OCI-LY3 (cell line): ENCODE measurements at regions not wholly inside any gene's neighbourhood (a gene's known extent, or its start where the extent isn't known, plus 50 kb on each side); places are given as distances from the start of the nearest gene placed in this dataset.

Source experiments
- EZH2phosphoT487 ChIP-seq: fragments of 200-600 bp; shearing (Covaris generic); IDR thresholded peaks from 2 replicates; pipeline ENCODE4 v1.6.1; 2018; ENCODE audit warnings: antibody characterized with exemption, mixed run types, low read depth
- TF ChIP-seq, protein P1 (sequence below): fragments of 200-600, 300-600 bp; sonication (generic); IDR thresholded peaks from 2 replicates; pipeline ENCODE4 v1.5.1; 2014; ENCODE audit warnings: antibody characterized with exemption, low read length, low read depth

DNA sequence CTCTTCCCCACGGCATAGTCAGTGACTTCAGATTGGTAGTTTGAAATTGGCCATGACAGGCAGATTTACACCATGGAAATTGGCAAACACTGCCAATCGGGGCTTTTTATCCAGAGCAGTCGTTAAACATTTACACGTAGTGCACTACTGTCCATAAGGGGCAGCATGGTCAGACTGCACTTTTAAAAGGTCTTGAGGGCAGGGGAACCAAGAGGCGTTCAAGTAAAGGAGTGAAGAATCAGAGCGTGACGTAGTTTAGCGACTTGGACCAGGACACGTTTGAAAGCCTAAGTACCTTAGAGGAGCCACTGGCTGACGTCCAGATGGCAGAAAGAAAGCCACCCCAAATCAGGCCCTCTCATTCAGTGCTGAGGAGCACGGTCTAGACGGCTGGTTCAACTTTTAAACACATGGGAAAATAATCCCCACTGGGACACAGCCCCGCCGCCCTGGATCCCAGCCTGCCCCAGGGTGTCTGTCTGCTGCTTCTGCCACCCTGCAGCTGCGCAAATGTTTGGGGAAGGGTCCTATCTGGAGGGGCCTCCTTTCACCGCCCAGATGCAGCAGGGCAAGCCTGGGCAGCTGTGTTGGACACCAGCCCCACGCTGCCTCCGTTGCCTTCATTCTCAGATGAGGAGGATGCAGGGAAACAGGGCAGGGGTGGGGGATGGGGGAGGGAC is 52.5 kb upstream of the PPP2R5C start:
- TF ChIP-seq, protein P1, sequence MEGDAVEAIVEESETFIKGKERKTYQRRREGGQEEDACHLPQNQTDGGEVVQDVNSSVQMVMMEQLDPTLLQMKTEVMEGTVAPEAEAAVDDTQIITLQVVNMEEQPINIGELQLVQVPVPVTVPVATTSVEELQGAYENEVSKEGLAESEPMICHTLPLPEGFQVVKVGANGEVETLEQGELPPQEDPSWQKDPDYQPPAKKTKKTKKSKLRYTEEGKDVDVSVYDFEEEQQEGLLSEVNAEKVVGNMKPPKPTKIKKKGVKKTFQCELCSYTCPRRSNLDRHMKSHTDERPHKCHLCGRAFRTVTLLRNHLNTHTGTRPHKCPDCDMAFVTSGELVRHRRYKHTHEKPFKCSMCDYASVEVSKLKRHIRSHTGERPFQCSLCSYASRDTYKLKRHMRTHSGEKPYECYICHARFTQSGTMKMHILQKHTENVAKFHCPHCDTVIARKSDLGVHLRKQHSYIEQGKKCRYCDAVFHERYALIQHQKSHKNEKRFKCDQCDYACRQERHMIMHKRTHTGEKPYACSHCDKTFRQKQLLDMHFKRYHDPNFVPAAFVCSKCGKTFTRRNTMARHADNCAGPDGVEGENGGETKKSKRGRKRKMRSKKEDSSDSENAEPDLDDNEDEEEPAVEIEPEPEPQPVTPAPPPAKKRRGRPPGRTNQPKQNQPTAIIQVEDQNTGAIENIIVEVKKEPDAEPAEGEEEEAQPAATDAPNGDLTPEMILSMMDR: no peak
- TF ChIP-seq EZH2phosphoT487: no peak
